Uterus (tissue), 3 donors: ENCODE measurements at regions not wholly inside any gene's neighbourhood (a gene's known extent, or its start where the extent isn't known, plus 50 kb on each side); places are given as distances from the start of the nearest gene placed in this dataset.

Source experiments
- DNase-seq, 2 donors: peaks; one replicate each; pipeline ENCODE4 v3.0.0-alpha.2; 2019 to 2020
- H3K27ac ChIP-seq, 2 donors: fragments of 200-600 bp; sonication (generic); 1 replicate in 1 of 2; 2 replicates in 1 of 2; pipeline ENCODE4 v1.5.1; 2016 to 2018
- H3K27me3 ChIP-seq, 2 donors: fragments of 200-600 bp; sonication (generic); one replicate each; pipeline ENCODE4 v1.5.1; 2018 to 2019; ENCODE audit warnings: control low read depth in 1 of 2
- H3K36me3 ChIP-seq, 2 donors: fragments of 200-600 bp; sonication (generic); one replicate each; pipeline ENCODE4 v1.5.1; 2019; ENCODE audit warnings: control low read depth in 1 of 2
- H3K4me1 ChIP-seq, 2 donors: fragments of 200-600 bp; sonication (generic); one replicate each; pipeline ENCODE4 v1.5.1; 2018 to 2019; ENCODE audit warnings: control low read depth in 1 of 2
- H3K4me3 ChIP-seq, 2 donors: fragments of 200-600 bp; sonication (generic); 1 replicate in 1 of 2; 2 replicates in 1 of 2; pipeline ENCODE4 v1.5.1; 2018 to 2019; ENCODE audit warnings: mild to moderate bottlenecking in 1 of 2
- H3K9me3 ChIP-seq, 2 donors: fragments of 200-600 bp; sonication (generic); one replicate each; pipeline ENCODE4 v1.5.1; 2019; ENCODE audit warnings: control low read depth in 1 of 2
- CTCF ChIP-seq, 4 experiments: fragments of 200-600 bp in 2 of 4; fragments of 450-650 bp in 2 of 4; sonication (generic) in 2 of 4; IDR thresholded peaks; one replicate each; pipeline ENCODE4 v1.5.1; 2016 to 2019; ENCODE audit warnings: antibody characterized with exemption in 4 of 4, mild to moderate bottlenecking in 2 of 4, moderate library complexity in 1 of 4
- POLR2A ChIP-seq, 2 donors: fragments of 450-650 bp; IDR thresholded peaks; one replicate each; pipeline ENCODE4 v1.6.1; 2016; ENCODE audit warnings: antibody characterized with exemption in 2 of 2, mild to moderate bottlenecking in 1 of 2, moderate library complexity in 1 of 2
- intact Hi-C: fragments of 100-400 bp; cut with DNase I; formaldehyde crosslinking; loops from one replicate; pipeline ENCODE4 v1.15.1; 2023; ENCODE audit warnings: low total_unique reads
- donor health status: DM: yes; HTN: yes; CAD: no.

GRCh38 chr18:40685219-40685618 is 1269.8 kb upstream of the PIK3C3 start:
- no peaks in the 10 kb centered on the region for H3K4me1 ChIP-seq
- H3K27ac ChIP-seq, result no peak overlapping the region
- TF ChIP-seq POLR2A (IDR thresholded peaks at IDR 0.05) (no peak), CTCF (IDR thresholded peaks at IDR 0.05) (no peak)
- DNase-seq, result no peak
- H3K4me3 ChIP-seq, result no peak overlapping the region
- no peaks in the 10 kb centered on the region for H3K27me3 ChIP-seq
- H3K9me3 ChIP-seq, result no peaks in the 10 kb centered on the region
- no peaks in the 10 kb centered on the region for H3K36me3 ChIP-seq
- intact Hi-C loops, result no loop called here

- Histone ChIP-seq H3K4me3 (no peak overlapping the region), H3K4me1 (no peaks in the 10 kb centered on the region), H3K36me3 (no peaks in the 10 kb centered on the region), H3K9me3 (no peaks in the 10 kb centered on the region), H3K27me3 (no peaks in the 10 kb centered on the region), H3K27ac (no peak overlapping the region)
- intact Hi-C loops, result no loop called here
- DNase-seq, result no peak
- TF ChIP-seq CTCF (IDR thresholded peaks at IDR 0.05) (no peak), POLR2A (IDR thresholded peaks at IDR 0.05) (no peak)
Observed at GRCh38 chr18:40678318-40678717, 1276.7 kb upstream of the PIK3C3 start.

- intact Hi-C loops, result no loop called here
- H3K27me3 ChIP-seq, result no peaks in the 10 kb centered on the region
- H3K27ac ChIP-seq, result no peak overlapping the region
- TF ChIP-seq CTCF (IDR thresholded peaks at IDR 0.05), result no peak
- no peak for TF ChIP-seq POLR2A (IDR thresholded peaks at IDR 0.05)
- no peaks in the 10 kb centered on the region for H3K36me3 ChIP-seq
- H3K9me3 ChIP-seq, result no peaks in the 10 kb centered on the region
- H3K4me3 ChIP-seq, result no peak overlapping the region
- no peak for DNase-seq
- H3K4me1 ChIP-seq, result no peaks in the 10 kb centered on the region
Observed at GRCh38 chr18:40676668-40677067, 1278.4 kb upstream of the PIK3C3 start.

- no peak overlapping the region for H3K4me3 ChIP-seq
- intact Hi-C loops, result no loop called here
Observed at GRCh38 chr18:40673150-40673549, 1281.9 kb upstream of the PIK3C3 start.

GRCh38 chr18:40672590-40672989 is 1282.4 kb upstream of the PIK3C3 start:
- Histone ChIP-seq H3K4me1 (no peaks in the 10 kb centered on the region), H3K4me3 (no peak overlapping the region), H3K27ac (no peak overlapping the region), H3K9me3 (no peaks in the 10 kb centered on the region), H3K36me3 (no peaks in the 10 kb centered on the region), H3K27me3 (no peaks in the 10 kb centered on the region)
- no peak for DNase-seq
- intact Hi-C loops, result no loop called here
- TF ChIP-seq CTCF (IDR thresholded peaks at IDR 0.05), result no peak

More at GRCh38 chr18:40673150-40673549, 1281.9 kb upstream of the PIK3C3 start:
- TF ChIP-seq POLR2A (IDR thresholded peaks at IDR 0.05), result no peak
- no peak for TF ChIP-seq CTCF (IDR thresholded peaks at IDR 0.05)
- DNase-seq, result no peak
- H3K9me3 ChIP-seq, result no peaks in the 10 kb centered on the region
- no peaks in the 10 kb centered on the region for H3K36me3 ChIP-seq
- H3K4me1 ChIP-seq, result no peaks in the 10 kb centered on the region
- no peaks in the 10 kb centered on the region for H3K27me3 ChIP-seq
- H3K27ac ChIP-seq, result no peak overlapping the region
